Stimulated activated CD4-positive, alpha-beta T cell treated with anti-CD3 and anti-CD28 coated beads, TNF-alpha, amount 100 ng/mL, for 1 hour (primary cell): ENCODE measurements at regions not wholly inside any gene's neighbourhood (a gene's known extent, or its start where the extent isn't known, plus 50 kb on each side); places are given as distances from the start of the nearest gene placed in this dataset.
"Not testable (repeated sequence)": the region's sequence is repeated elsewhere in the genome, so short reads cannot be mapped to it uniquely, and the experiment has no call there.

ENCODE experiments used
- DNase-seq, 3 donors: peaks; one replicate each; pipeline ENCODE4 v3.0.0-alpha.2; 2020; ENCODE audit warnings: low read depth in 3 of 3, low spot score in 1 of 3

- DNase-seq, result no peak
These were observed 111.5 kb upstream of the IGLL5 start for GRCh38 chr22:22776121-22776520.

- no peak for DNase-seq
These were observed 108.4 kb upstream of the IGLL5 start for GRCh38 chr22:22779213-22779612.

DNA sequence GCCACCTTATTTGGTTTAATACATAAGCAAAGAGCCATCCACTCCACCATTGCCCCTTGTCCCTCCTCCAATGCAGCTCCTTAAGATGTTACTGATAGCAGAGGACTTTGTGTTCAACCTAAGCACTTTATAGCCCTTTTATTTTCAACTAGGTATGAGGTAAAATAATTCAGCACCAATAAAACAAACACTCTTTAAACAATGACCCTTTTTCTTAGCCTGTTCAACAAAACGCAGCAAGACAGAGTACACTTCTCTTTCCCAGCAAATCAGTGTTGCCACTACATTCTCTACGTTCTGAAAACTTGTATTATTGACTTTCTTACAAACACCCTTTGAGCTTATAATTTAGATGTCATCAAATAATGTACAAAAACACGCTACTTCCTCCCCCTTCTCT lies 104.0 kb upstream of the IGLL5 start:
- DNase-seq, result no peak

- no peak for DNase-seq
These were observed 103.2 kb upstream of the IGLL5 start for GRCh38 chr22:22784249-22785039.

DNA sequence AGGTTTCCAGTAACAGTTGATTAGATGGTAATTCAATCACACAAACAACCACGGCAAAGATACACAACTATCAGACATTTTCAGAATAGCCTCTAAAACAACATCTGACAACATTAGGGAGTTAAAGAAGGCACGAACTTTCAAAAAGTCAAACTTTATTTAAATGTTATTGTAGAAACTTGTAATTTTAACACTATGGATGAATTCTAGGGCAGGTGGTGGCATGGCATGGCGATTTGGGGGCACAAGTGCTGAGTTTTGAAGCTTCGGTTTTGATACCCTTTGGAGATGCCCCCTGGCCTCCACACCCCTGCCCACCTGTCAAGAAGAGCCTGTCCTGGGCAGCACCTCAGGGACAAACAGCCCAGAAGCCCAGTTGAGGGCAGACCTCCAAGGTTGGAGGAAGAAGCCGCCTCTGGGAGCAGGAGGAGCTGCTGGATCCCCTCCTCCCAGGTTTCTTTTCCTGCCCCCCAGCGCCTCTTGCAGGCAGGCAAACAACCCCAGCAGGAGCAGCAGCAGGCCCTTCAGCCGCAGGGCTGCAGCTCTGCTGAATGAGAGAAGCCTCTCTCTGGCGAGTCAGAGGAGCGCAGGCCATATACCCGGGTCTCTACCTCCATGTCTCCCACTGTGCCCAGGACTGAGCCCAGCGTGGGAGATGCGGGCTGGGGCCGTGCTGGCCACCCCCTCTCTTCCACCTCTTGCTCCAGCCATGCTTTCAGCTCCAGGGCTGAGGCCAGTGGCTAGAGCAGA lies 102.1 kb upstream of the IGLL5 start:
- no peak for DNase-seq

DNA sequence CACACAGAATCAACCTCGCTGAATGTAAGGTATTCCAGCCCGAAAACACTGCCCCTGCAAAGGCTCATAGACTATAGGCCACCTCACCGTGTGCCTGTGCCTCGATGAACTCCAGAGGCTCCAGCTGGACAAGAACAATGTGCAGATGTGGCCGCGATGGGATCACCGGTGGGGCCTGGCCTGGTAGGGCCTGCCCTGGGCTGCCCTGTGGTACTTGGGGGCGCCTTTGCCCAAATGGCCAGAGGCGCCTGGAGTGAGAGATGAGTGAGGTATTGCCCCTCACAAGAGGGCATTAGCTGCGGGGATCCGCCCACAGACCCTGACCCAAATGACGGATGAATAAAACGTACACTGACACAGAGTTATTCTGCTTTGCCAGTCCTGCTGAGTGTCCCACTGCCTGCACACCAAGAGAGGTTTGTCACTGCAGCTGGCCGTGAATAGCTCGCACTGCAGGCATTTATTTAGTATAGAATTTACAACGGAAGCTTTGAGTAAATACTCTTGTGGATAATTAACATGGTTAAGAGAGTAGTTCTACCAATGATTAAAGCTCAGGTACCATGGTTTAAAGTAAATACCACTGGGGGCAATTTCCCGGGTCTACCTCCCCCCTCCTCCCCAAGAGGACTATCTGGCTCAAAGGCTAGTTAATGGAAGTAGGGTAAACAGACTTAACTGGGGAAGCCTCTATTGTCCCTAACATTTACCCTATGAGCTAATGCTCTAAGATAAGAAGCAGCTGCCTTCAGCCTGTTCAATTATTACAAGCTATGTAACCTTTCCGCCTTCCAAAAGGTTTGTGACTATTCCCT lies 101.1 kb upstream of the IGLL5 start:
- DNase-seq, result no peak

GRCh38 chr22:22787151-22787550 lies 100.5 kb upstream of the IGLL5 start:
- no peak for DNase-seq

GRCh38 chr22:22787786-22788459 lies 99.7 kb upstream of the IGLL5 start:
- DNase-seq, result peak in 2 of 3 donors; percentile 44 to 56

DNA sequence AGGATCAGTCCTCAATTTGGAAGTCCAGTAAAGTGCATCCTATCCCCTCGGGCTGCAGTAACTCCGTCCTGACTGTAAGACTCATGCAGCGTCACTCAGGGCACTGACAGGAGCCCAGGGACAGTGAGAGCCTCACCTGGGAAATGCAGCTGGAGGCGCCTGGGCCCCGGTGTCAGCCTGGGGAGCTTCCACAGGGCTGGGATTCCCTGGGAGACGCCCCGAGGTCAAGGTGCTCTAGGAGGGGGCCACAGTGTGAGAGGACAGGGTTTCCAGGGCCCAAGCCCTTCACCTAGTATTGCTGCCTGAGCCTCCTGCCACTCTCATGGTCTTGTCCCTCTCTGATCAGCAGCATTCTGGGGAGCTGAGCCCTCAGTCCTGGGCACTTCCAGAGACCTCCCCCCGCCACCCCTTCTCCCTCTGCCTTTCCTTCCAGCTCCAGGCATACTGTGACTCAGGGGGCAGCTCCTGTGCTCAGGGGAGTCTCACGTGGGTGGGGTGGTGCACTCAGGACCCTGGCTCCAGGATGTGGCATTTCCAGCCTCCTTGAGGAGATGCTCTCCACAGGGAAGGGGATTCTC lies 99.1 kb upstream of the IGLL5 start:
- DNase-seq, result no peak

DNA sequence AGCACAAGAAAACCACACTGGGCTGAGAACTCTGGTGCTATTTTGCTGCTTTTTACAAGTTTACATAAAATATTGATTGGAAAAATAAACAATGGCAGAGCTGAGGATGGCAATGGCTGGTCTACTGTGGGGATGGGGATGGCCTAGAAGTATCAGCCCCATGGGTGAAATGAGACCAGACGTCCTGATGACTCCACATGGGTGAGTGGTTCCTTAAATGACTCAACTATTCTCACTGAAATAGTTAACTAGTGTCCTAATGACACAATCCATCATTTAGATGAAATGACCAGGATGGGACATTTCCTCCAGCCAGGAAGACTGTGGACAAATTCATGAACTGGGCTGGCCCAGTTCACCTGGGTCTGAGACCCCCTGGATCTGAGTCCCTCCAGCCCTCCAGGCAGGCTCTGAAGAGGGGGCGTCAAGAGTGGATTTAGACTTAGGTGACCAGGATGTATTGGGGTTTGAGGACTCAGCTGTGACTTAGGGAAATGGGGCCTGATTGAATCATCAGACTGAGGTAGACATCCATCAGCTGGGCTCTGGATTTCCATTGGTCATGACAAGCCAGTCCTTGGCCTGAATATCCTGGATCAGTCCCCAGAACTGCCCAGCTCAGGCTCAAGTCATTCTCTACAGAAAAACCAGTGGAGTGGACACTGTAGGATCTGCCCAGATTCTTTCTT lies 98.2 kb upstream of the IGLL5 start:
- DNase-seq, result no peak

DNA sequence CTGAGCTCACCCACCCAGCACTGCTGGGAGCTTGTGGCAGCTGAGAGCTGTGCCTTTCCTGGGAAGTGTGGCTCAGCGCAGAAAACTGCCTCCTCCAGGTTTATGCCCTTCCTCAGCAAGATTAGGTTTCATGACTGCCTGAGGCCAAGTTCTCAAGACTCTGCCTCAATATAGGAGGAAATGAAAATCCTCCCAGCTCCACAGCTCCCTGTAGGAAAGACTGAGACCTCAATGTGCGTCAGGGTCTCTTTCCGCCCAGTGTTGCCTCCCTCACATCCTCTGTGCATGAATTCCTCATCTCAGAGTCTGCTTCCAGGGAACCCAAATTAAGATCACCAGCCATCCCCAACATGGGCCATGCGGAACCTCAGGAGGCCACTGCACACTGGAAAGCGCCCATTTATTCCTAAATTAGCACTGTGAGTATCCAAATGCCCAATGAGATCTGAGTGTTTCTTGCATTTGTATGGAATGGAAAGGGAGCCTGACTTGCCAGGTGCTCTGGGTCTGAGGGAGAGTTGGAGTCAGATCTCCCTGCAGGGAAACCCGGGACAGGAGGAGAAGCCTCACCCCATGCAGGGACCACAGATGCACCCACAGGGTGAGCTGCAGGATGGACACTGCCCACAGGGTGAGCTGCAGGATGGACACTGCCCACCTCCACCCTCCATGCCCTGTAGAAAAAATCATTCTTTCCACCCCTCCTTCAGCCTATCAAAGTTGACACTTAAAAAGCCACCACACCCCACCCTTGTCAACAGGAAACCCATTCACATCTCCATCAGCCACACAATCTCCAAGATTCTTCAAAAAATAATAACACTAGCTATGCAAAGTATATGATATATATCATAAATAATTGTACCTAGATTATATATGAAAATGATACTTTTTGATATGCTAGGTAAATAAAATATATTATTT lies 97.4 kb upstream of the IGLL5 start:
- no peak for DNase-seq

- no peak for DNase-seq
These were observed 96.0 kb upstream of the IGLL5 start for GRCh38 chr22:22791438-22792181.

DNA sequence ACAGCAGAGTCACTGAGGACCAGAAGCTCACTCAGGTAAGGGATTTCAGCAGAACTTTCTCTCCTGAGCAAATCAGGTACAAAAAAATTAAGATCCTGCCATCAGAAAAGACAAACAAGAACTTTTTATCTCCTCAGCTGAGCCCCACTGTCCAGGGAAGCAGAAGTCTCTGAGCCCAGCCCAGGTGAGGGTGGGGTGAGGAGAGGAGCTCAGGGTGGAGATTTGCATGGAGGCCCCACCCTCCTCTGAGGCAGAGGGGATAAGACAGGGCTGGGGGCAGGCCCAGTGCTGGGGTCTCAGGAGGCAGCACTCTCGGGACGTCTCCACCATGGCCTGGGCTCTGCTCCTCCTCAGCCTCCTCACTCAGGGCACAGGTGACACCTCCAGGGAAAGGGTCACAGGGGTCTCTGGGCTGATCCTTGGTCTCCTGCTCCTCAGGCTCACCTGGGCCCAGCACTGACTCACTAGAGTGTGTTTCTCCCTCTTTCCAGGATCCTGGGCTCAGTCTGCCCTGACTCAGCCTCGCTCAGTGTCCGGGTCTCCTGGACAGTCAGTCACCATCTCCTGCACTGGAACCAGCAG lies 95.3 kb upstream of the IGLL5 start:
- DNase-seq, result not testable (repeated sequence)

DNA sequence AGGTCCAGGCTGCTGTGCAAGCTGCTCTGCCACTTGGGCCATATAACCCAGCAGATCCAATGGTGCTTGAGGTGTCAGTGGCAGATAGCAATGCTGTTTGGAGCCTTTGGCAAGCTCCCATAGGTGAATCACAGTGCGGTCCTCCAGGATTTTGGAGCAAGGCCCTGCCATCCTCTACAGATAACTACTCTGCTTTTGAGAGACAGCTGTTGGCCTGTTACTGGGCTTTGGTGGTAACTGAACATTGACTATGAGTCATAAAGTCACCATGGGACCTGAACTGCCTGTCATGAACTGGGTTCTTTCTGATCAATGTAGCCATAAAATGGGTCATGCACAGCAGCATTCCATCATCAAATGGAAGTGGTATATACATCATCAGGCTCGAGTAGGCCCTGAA lies 92.0 kb upstream of the IGLL5 start:
- DNase-seq, result not testable (repeated sequence)

GRCh38 chr22:22796724-22797123 lies 90.9 kb upstream of the IGLL5 start:
- no peak for DNase-seq

- DNase-seq, result no peak
These were observed 89.4 kb upstream of the IGLL5 start for GRCh38 chr22:22798232-22798616.

- no peak for DNase-seq
These were observed 88.9 kb upstream of the IGLL5 start for GRCh38 chr22:22798716-22799115.

- no peak for DNase-seq
These were observed 88.1 kb upstream of the IGLL5 start for GRCh38 chr22:22799561-22799960.
